ENCODE measurements at regions not wholly inside any gene's neighbourhood (a gene's known extent, or its start where the extent isn't known, plus 50 kb on each side); places are given as distances from the start of the nearest gene placed in this dataset.
A peak's percentile ranks its signal among the peaks of the same experiment; 100 is the strongest.
"Not testable (repeated sequence)": the region's sequence is repeated elsewhere in the genome, so short reads cannot be mapped to it uniquely, and the experiment has no call there.

DNA sequence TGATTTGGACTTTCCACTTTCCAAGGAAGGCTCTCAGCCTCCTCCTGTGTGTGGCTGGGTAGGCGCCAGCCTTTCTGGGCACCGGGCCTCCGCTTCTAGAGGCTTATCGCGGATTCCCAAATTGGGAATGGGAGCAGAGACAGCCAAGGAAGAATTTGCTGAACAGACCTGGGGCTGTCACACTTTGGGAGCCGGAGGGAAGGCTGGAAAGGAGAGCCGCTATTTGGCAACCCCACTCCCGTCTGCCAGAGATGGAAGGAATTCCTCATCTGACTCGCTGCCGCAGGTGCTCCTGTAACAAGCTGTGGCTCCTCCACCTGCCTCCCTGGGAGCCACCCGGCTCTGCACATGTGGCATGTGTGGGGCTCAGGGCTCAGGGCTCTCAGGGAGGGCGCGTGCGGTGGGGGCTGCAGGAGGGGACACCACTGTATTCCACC lies 50.8 kb upstream of the ECHDC3 start:
- Histone ChIP-seq H3K27me3 (ENCODE audit: control insufficient read depth, low read length) (no peaks in the 10 kb centered on the region), H4K20me1 (ENCODE audit: control insufficient read depth, insufficient read depth, low read depth, low read length) (no peaks in the 10 kb centered on the region), H3K79me2 (ENCODE audit: control insufficient read depth, low read length) (no peaks in the 10 kb centered on the region), H3K9me3 (ENCODE audit: control insufficient read depth, insufficient read depth, low read length) (no peaks in the 10 kb centered on the region), H3K4me1 (ENCODE audit: control insufficient read depth, low read length) (peaks cover 51% of the 10 kb centered on the region), H3K4me3 (ENCODE audit: low read length) (no peak overlapping the region), H3K9me2 (replicated peaks; ENCODE audit: control insufficient read depth, low read length) (no peaks in the 10 kb centered on the region), H3K27ac (ENCODE audit: low read depth, low read length) (no peak overlapping the region), H3F3A (ENCODE audit: control insufficient read depth, insufficient read depth) (peaks cover 13% of the 10 kb centered on the region), H3K4me2 (ENCODE audit: low read length) (no peak overlapping the region), H3K36me3 (ENCODE audit: control insufficient read depth, low read length) (no peaks in the 10 kb centered on the region)
- no peak for TF ChIP-seq EZH2phosphoT487 (IDR thresholded peaks at IDR 0.05; ENCODE audit: borderline replicate concordance, low read length)

DNA sequence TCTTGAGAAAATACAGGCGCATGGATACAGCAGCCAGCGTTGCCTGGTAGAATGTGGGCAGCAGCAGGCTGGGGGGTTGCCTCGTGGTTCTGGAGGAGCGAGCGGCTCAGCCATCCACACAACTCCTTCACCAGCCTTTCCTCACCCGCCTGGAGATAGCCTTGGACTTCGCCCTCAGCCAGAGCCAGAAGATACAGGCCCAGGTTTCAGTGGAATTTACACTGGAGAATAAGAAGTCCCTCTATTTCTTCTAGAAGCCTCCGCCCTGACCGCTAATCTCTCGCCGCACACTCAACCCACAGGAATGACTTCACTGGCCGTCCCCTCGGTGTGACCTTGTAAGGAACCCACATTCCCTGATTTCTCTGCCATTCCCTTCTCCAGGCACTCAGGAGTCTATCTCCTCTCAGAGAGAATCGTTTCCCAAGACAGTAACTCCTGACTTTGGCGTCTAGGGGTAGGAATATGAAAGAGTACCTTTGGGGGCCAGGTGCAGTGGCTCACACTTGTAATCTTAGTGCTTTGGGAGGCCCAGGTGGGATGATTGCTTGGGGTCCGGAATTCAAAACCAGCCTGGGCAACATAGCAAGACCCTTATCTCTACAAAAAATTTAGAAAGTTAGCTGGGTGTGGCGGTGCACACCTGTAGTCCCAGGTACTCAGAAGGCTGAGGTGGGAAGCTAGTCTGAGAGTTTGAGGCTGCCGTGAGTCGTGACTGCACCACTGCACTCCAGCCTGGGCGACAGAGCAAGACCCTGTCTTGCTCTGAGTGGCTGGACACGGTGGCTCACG lies 52.0 kb upstream of the ECHDC3 start:
- H3K9me3 ChIP-seq (ENCODE audit: control insufficient read depth, insufficient read depth, low read length), result no peaks in the 10 kb centered on the region
- H3K4me3 ChIP-seq (ENCODE audit: low read length), result no peak overlapping the region
- H3F3A ChIP-seq (ENCODE audit: control insufficient read depth, insufficient read depth), result peaks cover 21% of the 10 kb centered on the region
- TF ChIP-seq, protein P1, sequence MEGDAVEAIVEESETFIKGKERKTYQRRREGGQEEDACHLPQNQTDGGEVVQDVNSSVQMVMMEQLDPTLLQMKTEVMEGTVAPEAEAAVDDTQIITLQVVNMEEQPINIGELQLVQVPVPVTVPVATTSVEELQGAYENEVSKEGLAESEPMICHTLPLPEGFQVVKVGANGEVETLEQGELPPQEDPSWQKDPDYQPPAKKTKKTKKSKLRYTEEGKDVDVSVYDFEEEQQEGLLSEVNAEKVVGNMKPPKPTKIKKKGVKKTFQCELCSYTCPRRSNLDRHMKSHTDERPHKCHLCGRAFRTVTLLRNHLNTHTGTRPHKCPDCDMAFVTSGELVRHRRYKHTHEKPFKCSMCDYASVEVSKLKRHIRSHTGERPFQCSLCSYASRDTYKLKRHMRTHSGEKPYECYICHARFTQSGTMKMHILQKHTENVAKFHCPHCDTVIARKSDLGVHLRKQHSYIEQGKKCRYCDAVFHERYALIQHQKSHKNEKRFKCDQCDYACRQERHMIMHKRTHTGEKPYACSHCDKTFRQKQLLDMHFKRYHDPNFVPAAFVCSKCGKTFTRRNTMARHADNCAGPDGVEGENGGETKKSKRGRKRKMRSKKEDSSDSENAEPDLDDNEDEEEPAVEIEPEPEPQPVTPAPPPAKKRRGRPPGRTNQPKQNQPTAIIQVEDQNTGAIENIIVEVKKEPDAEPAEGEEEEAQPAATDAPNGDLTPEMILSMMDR (IDR thresholded peaks at IDR 0.05; ENCODE audit: low read depth, low read length, poor library complexity, severe bottlenecking), result no peak
- no peak for TF ChIP-seq EZH2phosphoT487 (IDR thresholded peaks at IDR 0.05; ENCODE audit: borderline replicate concordance, low read length)
- peaks cover 3% of the 10 kb centered on the region; the same call in 1 of the 2 replicates for H3K36me3 ChIP-seq (ENCODE audit: control insufficient read depth, low read length)
- H3K4me1 ChIP-seq (ENCODE audit: control insufficient read depth, low read length), result peaks cover 51% of the 10 kb centered on the region
- no peaks in the 10 kb centered on the region for H4K20me1 ChIP-seq (ENCODE audit: control insufficient read depth, insufficient read depth, low read depth, low read length)
- no peak overlapping the region for H3K27ac ChIP-seq (ENCODE audit: low read depth, low read length)
- H3K9me2 ChIP-seq (replicated peaks; ENCODE audit: control insufficient read depth, low read length), result no peaks in the 10 kb centered on the region
- H3K79me2 ChIP-seq (ENCODE audit: control insufficient read depth, low read length), result no peaks in the 10 kb centered on the region
- H3K27me3 ChIP-seq (ENCODE audit: control insufficient read depth, low read length), result no peaks in the 10 kb centered on the region
- no peak overlapping the region for H3K4me2 ChIP-seq (ENCODE audit: low read length)

DNA sequence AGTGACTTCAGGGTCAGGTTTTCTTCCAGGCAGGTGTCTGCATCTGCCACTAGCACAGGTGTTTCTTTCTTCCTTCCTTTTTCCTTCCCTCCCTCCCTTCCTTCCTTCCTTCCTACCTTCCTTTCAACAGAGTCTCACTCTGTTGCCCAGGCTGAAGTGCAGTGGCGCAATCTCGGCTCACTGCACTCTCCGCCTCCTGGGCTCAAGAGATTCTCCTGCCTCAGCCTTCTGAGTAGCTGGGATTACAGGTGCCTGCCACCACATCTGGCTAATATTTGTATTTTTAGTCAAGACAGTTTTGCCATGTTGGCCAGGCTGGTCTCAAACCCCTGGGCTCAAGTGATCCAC lies 53.8 kb upstream of the ECHDC3 start:
- Histone ChIP-seq H3K4me2 (ENCODE audit: low read length) (peak overlapping the region; percentile 99), H3F3A (ENCODE audit: control insufficient read depth, insufficient read depth) (peaks cover 38% of the 10 kb centered on the region), H3K4me3 (ENCODE audit: low read length) (peak overlapping the region; percentile 33; the same call in 1 of the 2 replicates), H3K4me1 (ENCODE audit: control insufficient read depth, low read length) (peaks cover 69% of the 10 kb centered on the region), H3K27ac (ENCODE audit: low read depth, low read length) (peak overlapping the region; percentile 13)
- H3K9me2 ChIP-seq (replicated peaks; ENCODE audit: control insufficient read depth, low read length); H3K9me3 ChIP-seq (ENCODE audit: control insufficient read depth, insufficient read depth, low read length); H4K20me1 ChIP-seq (ENCODE audit: control insufficient read depth, insufficient read depth, low read depth, low read length); H3K79me2 ChIP-seq (ENCODE audit: control insufficient read depth, low read length); H3K36me3 ChIP-seq (ENCODE audit: control insufficient read depth, low read length); H3K27me3 ChIP-seq (ENCODE audit: control insufficient read depth, low read length): not testable (repeated sequence)

DNA sequence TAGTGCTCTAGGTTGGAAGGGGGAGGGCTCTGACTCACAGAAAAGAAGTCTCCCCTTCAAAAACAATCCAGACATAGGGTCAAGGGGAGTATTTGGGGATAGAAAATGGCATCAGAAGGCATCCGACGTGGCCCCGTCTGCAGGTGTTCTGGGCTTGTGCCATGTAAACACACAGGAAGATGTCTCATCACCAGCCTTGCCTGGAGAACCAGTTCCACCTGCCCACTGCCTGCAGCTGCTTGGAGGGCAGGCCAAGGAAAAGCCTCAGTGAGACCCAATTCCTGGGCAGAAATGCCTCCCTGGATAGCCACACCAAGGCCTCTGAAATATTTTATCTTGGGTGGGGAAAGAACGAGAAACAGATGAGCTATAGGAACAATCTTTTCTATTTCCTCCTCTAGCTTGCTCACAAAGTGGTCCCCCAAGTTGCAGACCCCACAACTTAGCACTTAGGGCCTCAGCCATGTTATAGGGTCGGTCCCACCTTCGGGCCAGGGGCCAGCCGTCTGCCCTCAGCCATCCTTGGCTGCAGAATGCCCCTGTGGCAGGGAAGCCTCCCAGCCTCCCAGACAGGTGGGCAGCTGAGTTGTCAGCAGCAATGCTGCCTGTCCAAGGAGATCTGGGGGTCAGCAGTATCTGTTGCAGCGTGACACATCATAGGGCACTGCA lies 54.3 kb upstream of the ECHDC3 start:
- Histone ChIP-seq H3K4me3 (ENCODE audit: low read length) (peak overlapping the region; percentile 33), H3K27ac (ENCODE audit: low read depth, low read length) (peak overlapping the region; percentile 13), H3K36me3 (ENCODE audit: control insufficient read depth, low read length) (peaks cover 10% of the 10 kb centered on the region; the same call in 1 of the 2 replicates), H3K79me2 (ENCODE audit: control insufficient read depth, low read length) (no peaks in the 10 kb centered on the region), H3K27me3 (ENCODE audit: control insufficient read depth, low read length) (no peaks in the 10 kb centered on the region), H3K4me1 (ENCODE audit: control insufficient read depth, low read length) (peaks cover 74% of the 10 kb centered on the region), H3F3A (ENCODE audit: control insufficient read depth, insufficient read depth) (peaks cover 43% of the 10 kb centered on the region), H3K9me2 (replicated peaks; ENCODE audit: control insufficient read depth, low read length) (no peaks in the 10 kb centered on the region), H3K9me3 (ENCODE audit: control insufficient read depth, insufficient read depth, low read length) (no peaks in the 10 kb centered on the region), H4K20me1 (ENCODE audit: control insufficient read depth, insufficient read depth, low read depth, low read length) (no peaks in the 10 kb centered on the region), H3K4me2 (ENCODE audit: low read length) (peak overlapping the region; percentile 99)
- no peak for TF ChIP-seq EZH2phosphoT487 (IDR thresholded peaks at IDR 0.05; ENCODE audit: borderline replicate concordance, low read length)
- TF ChIP-seq, protein P1 (IDR thresholded peaks at IDR 0.05; ENCODE audit: low read depth, low read length, poor library complexity, severe bottlenecking), result no peak
